Heart left ventricle (tissue), 13 donors: ENCODE measurements at regions not wholly inside any gene's neighbourhood (a gene's known extent, or its start where the extent isn't known, plus 50 kb on each side); places are given as distances from the start of the nearest gene placed in this dataset.

Experiments used
- POLR2A ChIP-seq, 2 donors: fragments of 450-650 bp; IDR thresholded peaks; one replicate each; pipeline ENCODE4 v1.6.1; 2017; ENCODE audit warnings: antibody characterized with exemption in 2 of 2, mild to moderate bottlenecking in 2 of 2, moderate library complexity in 2 of 2
- TF ChIP-seq, protein P1 (sequence below), 12 donors: fragments of 200-600 bp; sonication (generic) in 4 of 12; IDR thresholded peaks; one replicate each; pipeline versions ENCODE4 v1.5.0 to v1.8.0; 2018 to 2022; ENCODE audit warnings: antibody characterized with exemption in 12 of 12, mild to moderate bottlenecking in 5 of 12
- donor health status: ischemic (EF 13 %, LVEDD 7.1; RV severe dilation, severe dysfunction).
- donor health status: DM: no; HTN: yes; CAD: no.
- donor health status: DM: no; HTN: no; CAD: no.
- donor health status: ischemic (EF 25% LVEDD 6.9; RV normal size, moderate dysfunction).
- donor health status: ischemic (EF 25% LVEDD 5.7; RV mildly dilated, moderate dysfunction).
- donor health status: ischemic (EF 35%, LVEDD 5.7; RV mildly dilated, moderate dysfunction).
- donor health status: nonischemic (EF 11% LVEDD 7.7; RV severe dilation, severe dysfunction).
- donor health status: DM: yes; HTN: yes; CAD: no.
- donor health status: PGD.
- donor health status: ischemic (EF 29% LVEDD 5.4; RV normal size, mild dysfunction).
- donor health status: nonischemic (EF 23%, LVEDD 6.1; RV moderate dilation, normal function).

DNA sequence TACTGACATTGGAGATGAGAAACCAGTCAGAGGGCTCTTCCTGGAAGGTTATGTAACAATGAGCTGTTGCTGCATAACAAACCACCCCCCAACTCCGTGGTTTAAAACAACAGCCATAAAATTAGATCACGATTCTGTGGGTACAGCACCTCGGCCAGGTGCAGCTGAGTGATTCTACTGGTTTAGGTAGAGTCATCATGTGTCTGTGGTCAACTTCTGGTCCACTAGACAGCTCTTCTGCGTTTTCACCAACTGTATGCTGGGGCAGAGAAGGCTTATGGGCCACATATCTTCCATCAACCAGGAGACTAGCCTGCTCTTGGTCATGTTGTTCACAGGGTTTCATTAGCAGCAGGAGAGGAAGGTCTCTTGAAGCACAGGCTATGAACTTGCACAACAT is 585.5 kb downstream of the KCTD12 start:
- TF ChIP-seq, protein P1, sequence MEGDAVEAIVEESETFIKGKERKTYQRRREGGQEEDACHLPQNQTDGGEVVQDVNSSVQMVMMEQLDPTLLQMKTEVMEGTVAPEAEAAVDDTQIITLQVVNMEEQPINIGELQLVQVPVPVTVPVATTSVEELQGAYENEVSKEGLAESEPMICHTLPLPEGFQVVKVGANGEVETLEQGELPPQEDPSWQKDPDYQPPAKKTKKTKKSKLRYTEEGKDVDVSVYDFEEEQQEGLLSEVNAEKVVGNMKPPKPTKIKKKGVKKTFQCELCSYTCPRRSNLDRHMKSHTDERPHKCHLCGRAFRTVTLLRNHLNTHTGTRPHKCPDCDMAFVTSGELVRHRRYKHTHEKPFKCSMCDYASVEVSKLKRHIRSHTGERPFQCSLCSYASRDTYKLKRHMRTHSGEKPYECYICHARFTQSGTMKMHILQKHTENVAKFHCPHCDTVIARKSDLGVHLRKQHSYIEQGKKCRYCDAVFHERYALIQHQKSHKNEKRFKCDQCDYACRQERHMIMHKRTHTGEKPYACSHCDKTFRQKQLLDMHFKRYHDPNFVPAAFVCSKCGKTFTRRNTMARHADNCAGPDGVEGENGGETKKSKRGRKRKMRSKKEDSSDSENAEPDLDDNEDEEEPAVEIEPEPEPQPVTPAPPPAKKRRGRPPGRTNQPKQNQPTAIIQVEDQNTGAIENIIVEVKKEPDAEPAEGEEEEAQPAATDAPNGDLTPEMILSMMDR (IDR thresholded peaks at IDR 0.05), result no peak
- no peak for TF ChIP-seq POLR2A (IDR thresholded peaks at IDR 0.05)
